Mesothelial cell of epicardium (in vitro differentiated cells): ENCODE measurements at regions not wholly inside any gene's neighbourhood (a gene's known extent, or its start where the extent isn't known, plus 50 kb on each side); places are given as distances from the start of the nearest gene placed in this dataset.

Experiments
- DNase-seq, 2 experiments: peaks; one replicate each; pipeline ENCODE4 v3.0.0; 2021; ENCODE audit warnings: low spot score in 2 of 2; ENCODE audit not compliant: unreplicated experiment in 2 of 2
- H3K27ac Mint-ChIP-seq: 2 replicates; pipeline ENCODE4 v1.8.0; 2021; ENCODE audit warnings: mixed read lengths
- H3K27me3 Mint-ChIP-seq: 2 replicates; pipeline ENCODE4 v1.8.0; 2021; ENCODE audit warnings: low read depth, mixed read lengths
- H3K36me3 Mint-ChIP-seq: 2 replicates; pipeline ENCODE4 v1.8.0; 2021; ENCODE audit warnings: mixed read lengths
- H3K4me1 Mint-ChIP-seq: 2 replicates; pipeline ENCODE4 v1.8.0; 2021; ENCODE audit warnings: mixed read lengths
- H3K4me3 Mint-ChIP-seq: 2 replicates; pipeline ENCODE4 v1.8.0; 2021; ENCODE audit warnings: mild to moderate bottlenecking, moderate library complexity, mixed read lengths
- H3K9me3 Mint-ChIP-seq: 2 replicates; pipeline ENCODE4 v1.8.0; 2021; ENCODE audit warnings: mixed read lengths
- TF ChIP-seq, protein P1 (sequence below): fragments of 200-600 bp; sonication (generic); IDR thresholded peaks from one replicate; pipeline ENCODE4 v1.5.0; 2021; ENCODE audit warnings: antibody characterized with exemption; ENCODE audit not compliant: unreplicated experiment

GRCh38 chr9:136597965-136598364, 52.1 kb upstream of the NOTCH1 start:
- Mint-ChIP-seq H3K4me1 (peaks cover 50% of the 10 kb centered on the region), H3K4me3 (no peak overlapping the region), H3K27me3 (no peaks in the 10 kb centered on the region), H3K27ac (no peak overlapping the region), H3K9me3 (no peaks in the 10 kb centered on the region), H3K36me3 (no peaks in the 10 kb centered on the region)
- no peak for DNase-seq
- TF ChIP-seq, protein P1, sequence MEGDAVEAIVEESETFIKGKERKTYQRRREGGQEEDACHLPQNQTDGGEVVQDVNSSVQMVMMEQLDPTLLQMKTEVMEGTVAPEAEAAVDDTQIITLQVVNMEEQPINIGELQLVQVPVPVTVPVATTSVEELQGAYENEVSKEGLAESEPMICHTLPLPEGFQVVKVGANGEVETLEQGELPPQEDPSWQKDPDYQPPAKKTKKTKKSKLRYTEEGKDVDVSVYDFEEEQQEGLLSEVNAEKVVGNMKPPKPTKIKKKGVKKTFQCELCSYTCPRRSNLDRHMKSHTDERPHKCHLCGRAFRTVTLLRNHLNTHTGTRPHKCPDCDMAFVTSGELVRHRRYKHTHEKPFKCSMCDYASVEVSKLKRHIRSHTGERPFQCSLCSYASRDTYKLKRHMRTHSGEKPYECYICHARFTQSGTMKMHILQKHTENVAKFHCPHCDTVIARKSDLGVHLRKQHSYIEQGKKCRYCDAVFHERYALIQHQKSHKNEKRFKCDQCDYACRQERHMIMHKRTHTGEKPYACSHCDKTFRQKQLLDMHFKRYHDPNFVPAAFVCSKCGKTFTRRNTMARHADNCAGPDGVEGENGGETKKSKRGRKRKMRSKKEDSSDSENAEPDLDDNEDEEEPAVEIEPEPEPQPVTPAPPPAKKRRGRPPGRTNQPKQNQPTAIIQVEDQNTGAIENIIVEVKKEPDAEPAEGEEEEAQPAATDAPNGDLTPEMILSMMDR = no peak

DNA sequence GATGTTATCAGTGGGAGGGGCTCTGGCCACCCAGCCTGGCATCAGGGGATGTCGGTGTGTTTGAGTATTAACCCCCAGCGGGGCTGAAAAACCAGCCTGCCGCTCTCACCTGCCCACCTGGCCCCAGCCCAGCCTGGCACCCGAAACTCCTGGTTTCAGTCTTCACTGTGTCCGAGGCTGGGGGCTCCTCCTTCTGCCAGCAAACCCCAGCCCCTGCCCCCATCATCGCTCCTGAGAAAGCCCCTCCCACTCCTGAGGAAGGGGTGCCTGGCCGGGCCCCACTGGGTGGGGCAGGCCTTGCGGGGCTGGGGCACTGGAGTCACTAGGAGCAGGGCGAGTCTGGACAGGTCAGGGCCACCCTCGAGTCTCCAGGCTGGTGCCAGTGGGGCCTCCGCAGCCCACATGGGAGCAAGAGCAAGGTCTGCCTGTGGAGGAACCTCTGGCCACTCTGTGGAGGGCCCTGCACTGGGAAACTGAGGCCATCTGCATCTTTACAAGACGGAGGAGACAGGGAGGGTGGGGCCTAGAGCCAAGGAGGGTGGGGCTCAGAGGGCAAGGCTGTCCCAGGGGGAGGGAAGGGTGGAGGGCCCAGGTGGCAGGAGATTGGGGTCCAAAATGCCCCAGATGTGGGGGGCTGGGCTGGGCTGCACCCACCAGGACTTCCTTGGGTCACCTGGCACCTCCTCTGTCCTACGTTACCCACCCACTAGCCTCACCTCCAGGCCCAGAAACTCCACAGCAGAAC, 51.5 kb upstream of the NOTCH1 start:
- TF ChIP-seq, protein P1 = no peak
- no peaks in the 10 kb centered on the region for H3K27me3 Mint-ChIP-seq
- no peaks in the 10 kb centered on the region for H3K36me3 Mint-ChIP-seq
- no peak overlapping the region for H3K27ac Mint-ChIP-seq
- no peak overlapping the region for H3K4me3 Mint-ChIP-seq
- DNase-seq = no peak
- peaks cover 49% of the 10 kb centered on the region for H3K4me1 Mint-ChIP-seq
- H3K9me3 Mint-ChIP-seq = no peaks in the 10 kb centered on the region

- H3K27ac Mint-ChIP-seq = peak overlapping the region; percentile 77
- H3K9me3 Mint-ChIP-seq = no peaks in the 10 kb centered on the region
- no peak overlapping the region for H3K4me3 Mint-ChIP-seq
- DNase-seq = no peak
- TF ChIP-seq, protein P1 = no peak
- peaks cover 47% of the 10 kb centered on the region for H3K4me1 Mint-ChIP-seq
- H3K27me3 Mint-ChIP-seq = no peaks in the 10 kb centered on the region
- H3K36me3 Mint-ChIP-seq = no peaks in the 10 kb centered on the region
Observed at GRCh38 chr9:136596630-136597031, 50.8 kb upstream of the NOTCH1 start.

DNA sequence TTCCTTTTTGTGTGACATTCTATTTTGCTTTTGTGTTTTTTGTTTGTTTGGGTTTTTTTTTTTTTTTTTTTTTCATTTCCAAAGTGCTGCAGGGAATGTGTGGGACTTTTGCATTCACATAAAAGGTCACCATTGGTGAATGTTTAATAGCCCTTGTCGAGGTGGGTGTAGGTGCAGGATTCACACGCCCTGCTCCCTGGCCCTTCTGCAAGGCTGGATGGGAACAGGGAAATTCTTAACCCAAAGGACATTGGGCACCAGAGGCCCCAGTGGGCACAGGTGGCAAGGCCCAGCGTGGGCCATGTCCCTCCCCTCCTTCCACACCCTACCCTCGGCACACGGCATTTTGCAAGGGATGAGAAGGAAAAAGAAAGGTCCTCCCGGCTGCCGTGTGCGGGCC, 50.4 kb upstream of the NOTCH1 start:
- Mint-ChIP-seq H3K27me3 (no peaks in the 10 kb centered on the region), H3K4me1 (peaks cover 47% of the 10 kb centered on the region), H3K4me3 (no peak overlapping the region), H3K36me3 (no peaks in the 10 kb centered on the region), H3K9me3 (no peaks in the 10 kb centered on the region), H3K27ac (peak overlapping the region; percentile 77)
- no peak for DNase-seq
- TF ChIP-seq, protein P1 = no peak

GRCh38 chr9:136595245-136596153, 49.7 kb upstream of the NOTCH1 start:
- TF ChIP-seq, protein P1 = no peak
- H3K4me1 Mint-ChIP-seq = peaks cover 43% of the 10 kb centered on the region
- no peaks in the 10 kb centered on the region for H3K27me3 Mint-ChIP-seq
- H3K9me3 Mint-ChIP-seq = no peaks in the 10 kb centered on the region
- H3K4me3 Mint-ChIP-seq = no peak overlapping the region
- H3K27ac Mint-ChIP-seq = peak overlapping the region; percentile 77
- no peaks in the 10 kb centered on the region for H3K36me3 Mint-ChIP-seq
- no peak for DNase-seq
